Gastroesophageal sphincter (tissue), 3 donors: ENCODE measurements at regions not wholly inside any gene's neighbourhood (a gene's known extent, or its start where the extent isn't known, plus 50 kb on each side); places are given as distances from the start of the nearest gene placed in this dataset.

Source experiments
- EP300 ChIP-seq: sonication (generic); formaldehyde crosslinking; IDR thresholded peaks from one replicate; pipeline ENCODE4 v1.6.1; 2017; ENCODE audit warnings: antibody characterized with exemption, mild to moderate bottlenecking
- POLR2A ChIP-seq, 2 donors: fragments of 450-650 bp; IDR thresholded peaks; one replicate each; pipeline ENCODE4 v1.6.1; 2017; ENCODE audit warnings: antibody characterized with exemption in 2 of 2, mild to moderate bottlenecking in 2 of 2, moderate library complexity in 1 of 2
- POLR2AphosphoS5 ChIP-seq: sonication (generic); formaldehyde crosslinking; IDR thresholded peaks from one replicate; pipeline ENCODE4 v1.6.1; 2017; ENCODE audit warnings: antibody characterized with exemption
- TF ChIP-seq, protein P1 (sequence below), 4 experiments: fragments of 200-600 bp in 2 of 4; fragments of 450-650 bp in 2 of 4; sonication (generic) in 1 of 4; IDR thresholded peaks; one replicate each; pipeline ENCODE4 v1.5.1; 2017 to 2019; ENCODE audit warnings: antibody characterized with exemption in 4 of 4, mild to moderate bottlenecking in 2 of 4, moderate library complexity in 2 of 4

DNA sequence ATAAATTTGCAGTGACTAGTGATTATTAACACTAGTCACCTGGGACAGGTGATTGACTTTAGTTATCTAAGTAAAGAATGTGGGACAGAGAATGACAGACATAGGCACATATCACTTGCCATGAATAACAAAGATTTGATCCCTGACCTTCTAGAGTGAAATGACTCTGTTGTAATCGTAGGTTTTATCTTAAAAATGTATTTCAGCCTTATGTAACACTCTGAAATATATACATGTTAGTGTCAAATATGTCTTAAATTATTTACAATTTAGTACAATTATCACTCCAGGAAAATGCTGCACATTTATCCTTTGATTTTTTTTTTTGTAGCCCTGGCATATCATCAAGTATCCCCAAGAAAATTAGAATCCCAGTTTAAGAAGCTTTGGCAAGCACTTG is 186.4 kb upstream of the PTGFR start:
- TF ChIP-seq, protein P1, sequence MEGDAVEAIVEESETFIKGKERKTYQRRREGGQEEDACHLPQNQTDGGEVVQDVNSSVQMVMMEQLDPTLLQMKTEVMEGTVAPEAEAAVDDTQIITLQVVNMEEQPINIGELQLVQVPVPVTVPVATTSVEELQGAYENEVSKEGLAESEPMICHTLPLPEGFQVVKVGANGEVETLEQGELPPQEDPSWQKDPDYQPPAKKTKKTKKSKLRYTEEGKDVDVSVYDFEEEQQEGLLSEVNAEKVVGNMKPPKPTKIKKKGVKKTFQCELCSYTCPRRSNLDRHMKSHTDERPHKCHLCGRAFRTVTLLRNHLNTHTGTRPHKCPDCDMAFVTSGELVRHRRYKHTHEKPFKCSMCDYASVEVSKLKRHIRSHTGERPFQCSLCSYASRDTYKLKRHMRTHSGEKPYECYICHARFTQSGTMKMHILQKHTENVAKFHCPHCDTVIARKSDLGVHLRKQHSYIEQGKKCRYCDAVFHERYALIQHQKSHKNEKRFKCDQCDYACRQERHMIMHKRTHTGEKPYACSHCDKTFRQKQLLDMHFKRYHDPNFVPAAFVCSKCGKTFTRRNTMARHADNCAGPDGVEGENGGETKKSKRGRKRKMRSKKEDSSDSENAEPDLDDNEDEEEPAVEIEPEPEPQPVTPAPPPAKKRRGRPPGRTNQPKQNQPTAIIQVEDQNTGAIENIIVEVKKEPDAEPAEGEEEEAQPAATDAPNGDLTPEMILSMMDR (IDR thresholded peaks at IDR 0.05), result no peak
- TF ChIP-seq EP300 (no peak), POLR2A (IDR thresholded peaks at IDR 0.05) (no peak), POLR2AphosphoS5 (no peak)
